Hepatocyte (in vitro differentiated cells): ENCODE measurements at regions not wholly inside any gene's neighbourhood (a gene's known extent, or its start where the extent isn't known, plus 50 kb on each side); places are given as distances from the start of the nearest gene placed in this dataset.

Experiments
- DNase-seq: peaks from one replicate; pipeline ENCODE4 v3.0.0-alpha.2; 2016; ENCODE audit warnings: low spot score
- H2AFZ ChIP-seq: fragments of 200-600 bp; sonication (generic); 2 replicates; pipeline ENCODE4 v1.6.0; 2016; ENCODE audit warnings: antibody characterized with exemption, mild to moderate bottlenecking
- H3K27ac ChIP-seq: fragments of 200-600 bp; sonication (generic); 2 replicates; pipeline ENCODE4 v1.5.1; 2016; ENCODE audit warnings: mild to moderate bottlenecking
- H3K27me3 ChIP-seq: fragments of 200-600 bp; sonication (generic); 2 replicates; pipeline ENCODE4 v1.6.1; 2016
- H3K36me3 ChIP-seq: fragments of 200-600 bp; sonication (generic); replicated peaks from 2 replicates; pipeline ENCODE4 v1.5.1; 2016; ENCODE audit warnings: low read depth; ENCODE audit not compliant: insufficient read depth
- H3K4me1 ChIP-seq: fragments of 200-600 bp; sonication (generic); 2 replicates; pipeline ENCODE4 v1.5.1; 2016; ENCODE audit warnings: mild to moderate bottlenecking, moderate library complexity; ENCODE audit not compliant: insufficient read depth
- H3K4me2 ChIP-seq: fragments of 200-600 bp; sonication (generic); 2 replicates; pipeline ENCODE4 v1.6.0; 2016
- H3K4me3 ChIP-seq: fragments of 200-600 bp; sonication (generic); 2 replicates; pipeline ENCODE4 v1.5.1; 2016; ENCODE audit warnings: mild to moderate bottlenecking
- H3K79me2 ChIP-seq: fragments of 200-600 bp; sonication (generic); 2 replicates; pipeline ENCODE4 v1.6.0; 2017; ENCODE audit warnings: mild to moderate bottlenecking
- H3K9me2 ChIP-seq: fragments of 200-600 bp; sonication (generic); replicated peaks from 2 replicates; pipeline ENCODE4 v1.6.0; 2017; ENCODE audit warnings: mild to moderate bottlenecking; ENCODE audit not compliant: insufficient read depth
- H3K9me3 ChIP-seq: fragments of 200-600 bp; sonication (generic); 2 replicates; pipeline ENCODE4 v1.5.1; 2016; ENCODE audit warnings: low read depth, mild to moderate bottlenecking
- H4K20me1 ChIP-seq: fragments of 200-600 bp; sonication (generic); 2 replicates; pipeline ENCODE4 v1.6.0; 2016; ENCODE audit warnings: mild to moderate bottlenecking; ENCODE audit not compliant: insufficient read depth, poor library complexity, severe bottlenecking
- CTCF ChIP-seq: fragments of 200-600 bp; sonication (generic); IDR thresholded peaks from 2 replicates; pipeline ENCODE4 v1.5.1; 2016; ENCODE audit warnings: antibody characterized with exemption, mild to moderate bottlenecking; ENCODE audit not compliant: poor library complexity
- EZH2 ChIP-seq: fragments of 200-600 bp; sonication (generic); IDR thresholded peaks from 2 replicates; pipeline ENCODE4 v1.6.1; 2016; ENCODE audit warnings: antibody characterized with exemption, mild to moderate bottlenecking, borderline replicate concordance
- EZH2phosphoT487 ChIP-seq: fragments of 200-600 bp; sonication (generic); IDR thresholded peaks from one replicate; pipeline ENCODE4 v1.6.1; 2018; ENCODE audit warnings: antibody characterized with exemption, mild to moderate bottlenecking, low read depth, moderate library complexity; ENCODE audit not compliant: unreplicated experiment, severe bottlenecking
- WGBS: methylation state at CpG from one replicate; pipeline ENCODE4 v1.1.6; 2016; ENCODE audit warnings: low lambda C conversion rate; ENCODE audit errors: missing lambda C conversion rate; 5-methylcytosine and 5-hydroxymethylcytosine counted together

- H3K27me3 ChIP-seq: no peaks in the 10 kb centered on the region
- H3K4me2 ChIP-seq: no peak overlapping the region
- H2AFZ ChIP-seq: no peak overlapping the region
- H3K9me2 ChIP-seq: no peaks in the 10 kb centered on the region
- H3K9me3 ChIP-seq: no peaks in the 10 kb centered on the region
- H3K4me1 ChIP-seq: no peaks in the 10 kb centered on the region
- H3K79me2 ChIP-seq: no peaks in the 10 kb centered on the region
- H3K36me3 ChIP-seq: no peaks in the 10 kb centered on the region
- no peak overlapping the region for H3K4me3 ChIP-seq
- TF ChIP-seq EZH2phosphoT487 (no peak), EZH2 (no peak), CTCF (no peak)
- no peaks in the 10 kb centered on the region for H4K20me1 ChIP-seq
- no peak overlapping the region for H3K27ac ChIP-seq
- 97% methylated on average over 1 of the region's 1 CpG for WGBS
- DNase-seq: no peak
These were observed 356.5 kb upstream of the KCND2 start for GRCh38 chr7:119916501-119916900.

GRCh38 chr7:119918185-119918584 is 354.8 kb upstream of the KCND2 start:
- H3K9me3 ChIP-seq: no peaks in the 10 kb centered on the region
- no peak overlapping the region for H3K4me2 ChIP-seq
- no peak overlapping the region for H3K4me3 ChIP-seq
- no peak overlapping the region for H3K27ac ChIP-seq
- no peaks in the 10 kb centered on the region for H3K27me3 ChIP-seq
- no peak for DNase-seq
- H3K4me1 ChIP-seq: no peaks in the 10 kb centered on the region
- H4K20me1 ChIP-seq: no peaks in the 10 kb centered on the region
- H2AFZ ChIP-seq: no peak overlapping the region
- no peaks in the 10 kb centered on the region for H3K9me2 ChIP-seq
- no peaks in the 10 kb centered on the region for H3K79me2 ChIP-seq
- no peak for TF ChIP-seq EZH2
- TF ChIP-seq CTCF: no peak
- no peak for TF ChIP-seq EZH2phosphoT487
- 74% methylated on average over 1 of the region's 1 CpG for WGBS
- no peaks in the 10 kb centered on the region for H3K36me3 ChIP-seq

- TF ChIP-seq CTCF (no peak), EZH2 (no peak), EZH2phosphoT487 (no peak)
- Histone ChIP-seq H3K4me2 (no peak overlapping the region), H4K20me1 (no peaks in the 10 kb centered on the region), H3K4me1 (no peaks in the 10 kb centered on the region), H3K79me2 (no peaks in the 10 kb centered on the region), H3K27me3 (no peaks in the 10 kb centered on the region), H3K4me3 (no peak overlapping the region), H3K9me2 (no peaks in the 10 kb centered on the region), H2AFZ (no peak overlapping the region), H3K9me3 (no peaks in the 10 kb centered on the region), H3K36me3 (no peaks in the 10 kb centered on the region), H3K27ac (no peak overlapping the region)
- no peak for DNase-seq
These were observed 353.0 kb upstream of the KCND2 start for GRCh38 chr7:119919986-119920385.

- Histone ChIP-seq H3K79me2 (no peaks in the 10 kb centered on the region), H3K9me3 (no peaks in the 10 kb centered on the region), H3K4me3 (no peak overlapping the region), H2AFZ (no peak overlapping the region), H3K27ac (no peak overlapping the region), H3K4me1 (no peaks in the 10 kb centered on the region), H3K27me3 (no peaks in the 10 kb centered on the region), H3K4me2 (no peak overlapping the region), H3K9me2 (no peaks in the 10 kb centered on the region), H4K20me1 (no peaks in the 10 kb centered on the region), H3K36me3 (no peaks in the 10 kb centered on the region)
- TF ChIP-seq EZH2phosphoT487 (no peak), EZH2 (no peak), CTCF (no peak)
- 61% methylated on average over 5 of the region's 5 CpGs for WGBS
- no peak for DNase-seq
These were observed 347.2 kb upstream of the KCND2 start for GRCh38 chr7:119925581-119926289.
